ENCODE measurements at regions not wholly inside any gene's neighbourhood (a gene's known extent, or its start where the extent isn't known, plus 50 kb on each side); places are given as distances from the start of the nearest gene placed in this dataset.

DNA sequence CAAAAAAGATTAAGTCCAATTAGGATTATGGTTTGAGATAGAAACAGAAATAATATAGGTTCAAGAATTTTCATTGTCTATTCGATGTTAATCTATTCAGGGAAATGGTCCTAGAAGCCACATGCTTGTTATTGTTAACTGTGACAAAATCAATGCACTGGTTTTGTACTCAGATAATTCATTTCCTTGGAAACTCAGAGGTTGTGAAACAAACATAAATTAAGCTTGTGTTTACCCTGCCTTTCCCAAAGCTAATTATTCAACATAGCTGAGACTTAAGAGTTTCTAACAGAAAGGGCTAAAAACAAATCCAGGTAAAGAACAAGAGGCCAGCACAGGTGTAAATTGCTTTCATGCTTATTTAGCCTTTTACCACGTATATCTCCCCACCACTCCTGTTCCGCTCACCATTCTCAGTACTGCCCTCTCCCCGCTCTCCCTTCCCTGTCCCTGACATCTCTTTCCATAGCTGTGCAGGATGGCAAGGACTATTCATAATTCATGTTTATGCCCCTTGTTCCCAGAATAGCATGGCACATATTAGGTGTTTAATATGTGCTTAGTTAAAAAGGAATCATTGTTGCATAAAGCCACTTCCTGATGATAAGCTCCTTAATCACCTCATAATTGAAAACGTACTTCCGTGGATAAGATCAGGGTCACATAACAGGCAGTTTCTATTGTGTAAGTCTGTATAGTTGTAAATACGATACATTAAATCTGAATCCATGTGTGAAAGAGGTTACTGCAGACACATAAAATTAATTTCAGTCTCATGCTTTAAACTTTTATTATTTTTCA is 131.8 kb upstream of the USP15 start:
- no peak overlapping the region for H3K4me3 ChIP-seq (replicated peaks; ENCODE audit: insufficient read depth, low read length)
- no peak for DNase-seq (ENCODE audit: low read depth in 1 of 2, low spot score in 1 of 2)
- TF ChIP-seq GABPA (IDR thresholded peaks at IDR 0.05; ENCODE audit: low read depth) = no peak
- TF ChIP-seq, protein P1, sequence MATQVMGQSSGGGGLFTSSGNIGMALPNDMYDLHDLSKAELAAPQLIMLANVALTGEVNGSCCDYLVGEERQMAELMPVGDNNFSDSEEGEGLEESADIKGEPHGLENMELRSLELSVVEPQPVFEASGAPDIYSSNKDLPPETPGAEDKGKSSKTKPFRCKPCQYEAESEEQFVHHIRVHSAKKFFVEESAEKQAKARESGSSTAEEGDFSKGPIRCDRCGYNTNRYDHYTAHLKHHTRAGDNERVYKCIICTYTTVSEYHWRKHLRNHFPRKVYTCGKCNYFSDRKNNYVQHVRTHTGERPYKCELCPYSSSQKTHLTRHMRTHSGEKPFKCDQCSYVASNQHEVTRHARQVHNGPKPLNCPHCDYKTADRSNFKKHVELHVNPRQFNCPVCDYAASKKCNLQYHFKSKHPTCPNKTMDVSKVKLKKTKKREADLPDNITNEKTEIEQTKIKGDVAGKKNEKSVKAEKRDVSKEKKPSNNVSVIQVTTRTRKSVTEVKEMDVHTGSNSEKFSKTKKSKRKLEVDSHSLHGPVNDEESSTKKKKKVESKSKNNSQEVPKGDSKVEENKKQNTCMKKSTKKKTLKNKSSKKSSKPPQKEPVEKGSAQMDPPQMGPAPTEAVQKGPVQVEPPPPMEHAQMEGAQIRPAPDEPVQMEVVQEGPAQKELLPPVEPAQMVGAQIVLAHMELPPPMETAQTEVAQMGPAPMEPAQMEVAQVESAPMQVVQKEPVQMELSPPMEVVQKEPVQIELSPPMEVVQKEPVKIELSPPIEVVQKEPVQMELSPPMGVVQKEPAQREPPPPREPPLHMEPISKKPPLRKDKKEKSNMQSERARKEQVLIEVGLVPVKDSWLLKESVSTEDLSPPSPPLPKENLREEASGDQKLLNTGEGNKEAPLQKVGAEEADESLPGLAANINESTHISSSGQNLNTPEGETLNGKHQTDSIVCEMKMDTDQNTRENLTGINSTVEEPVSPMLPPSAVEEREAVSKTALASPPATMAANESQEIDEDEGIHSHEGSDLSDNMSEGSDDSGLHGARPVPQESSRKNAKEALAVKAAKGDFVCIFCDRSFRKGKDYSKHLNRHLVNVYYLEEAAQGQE (IDR thresholded peaks at IDR 0.05; ENCODE audit: insufficient replicate concordance, low read depth) = no peak
- no peak for TF ChIP-seq SPI1 (IDR thresholded peaks at IDR 0.05; ENCODE audit: borderline replicate concordance, low read depth)
- TF ChIP-seq, protein P2, sequence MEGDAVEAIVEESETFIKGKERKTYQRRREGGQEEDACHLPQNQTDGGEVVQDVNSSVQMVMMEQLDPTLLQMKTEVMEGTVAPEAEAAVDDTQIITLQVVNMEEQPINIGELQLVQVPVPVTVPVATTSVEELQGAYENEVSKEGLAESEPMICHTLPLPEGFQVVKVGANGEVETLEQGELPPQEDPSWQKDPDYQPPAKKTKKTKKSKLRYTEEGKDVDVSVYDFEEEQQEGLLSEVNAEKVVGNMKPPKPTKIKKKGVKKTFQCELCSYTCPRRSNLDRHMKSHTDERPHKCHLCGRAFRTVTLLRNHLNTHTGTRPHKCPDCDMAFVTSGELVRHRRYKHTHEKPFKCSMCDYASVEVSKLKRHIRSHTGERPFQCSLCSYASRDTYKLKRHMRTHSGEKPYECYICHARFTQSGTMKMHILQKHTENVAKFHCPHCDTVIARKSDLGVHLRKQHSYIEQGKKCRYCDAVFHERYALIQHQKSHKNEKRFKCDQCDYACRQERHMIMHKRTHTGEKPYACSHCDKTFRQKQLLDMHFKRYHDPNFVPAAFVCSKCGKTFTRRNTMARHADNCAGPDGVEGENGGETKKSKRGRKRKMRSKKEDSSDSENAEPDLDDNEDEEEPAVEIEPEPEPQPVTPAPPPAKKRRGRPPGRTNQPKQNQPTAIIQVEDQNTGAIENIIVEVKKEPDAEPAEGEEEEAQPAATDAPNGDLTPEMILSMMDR (IDR thresholded peaks at IDR 0.05; ENCODE audit: insufficient read depth, low read length) = no peak
- TF ChIP-seq POLR2AphosphoS5 (IDR thresholded peaks at IDR 0.05; ENCODE audit: low read depth) = no peak
- no peak overlapping the region for H3K27ac ChIP-seq (replicated peaks)
- peaks cover 10% of the 10 kb centered on the region for H3K27me3 ChIP-seq (ENCODE audit: insufficient read depth, poor library complexity, severe bottlenecking)

DNA sequence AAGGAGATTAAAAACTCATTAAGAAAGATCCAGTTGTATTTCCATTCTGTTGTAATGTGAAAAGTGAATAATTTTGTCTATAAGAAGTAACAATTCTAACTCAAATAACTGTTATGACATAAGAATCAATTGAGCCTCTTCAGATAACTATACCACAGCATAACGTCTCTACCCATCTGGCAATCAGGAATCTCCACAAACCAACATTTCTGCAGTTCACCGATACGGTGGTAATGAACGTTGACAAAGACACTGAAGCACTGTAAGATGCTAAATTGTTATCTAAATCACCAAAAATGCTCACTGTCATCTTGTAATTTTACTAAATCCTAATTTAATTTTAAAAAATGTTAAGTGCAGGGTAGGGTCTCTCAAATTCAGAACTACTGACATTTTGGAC is 130.9 kb upstream of the USP15 start:
- DNase-seq (ENCODE audit: low read depth in 1 of 2, low spot score in 1 of 2) = no peak
- no peak overlapping the region for H3K27ac ChIP-seq (replicated peaks)
- H3K27me3 ChIP-seq (ENCODE audit: insufficient read depth, poor library complexity, severe bottlenecking) = peaks cover 10% of the 10 kb centered on the region

DNA sequence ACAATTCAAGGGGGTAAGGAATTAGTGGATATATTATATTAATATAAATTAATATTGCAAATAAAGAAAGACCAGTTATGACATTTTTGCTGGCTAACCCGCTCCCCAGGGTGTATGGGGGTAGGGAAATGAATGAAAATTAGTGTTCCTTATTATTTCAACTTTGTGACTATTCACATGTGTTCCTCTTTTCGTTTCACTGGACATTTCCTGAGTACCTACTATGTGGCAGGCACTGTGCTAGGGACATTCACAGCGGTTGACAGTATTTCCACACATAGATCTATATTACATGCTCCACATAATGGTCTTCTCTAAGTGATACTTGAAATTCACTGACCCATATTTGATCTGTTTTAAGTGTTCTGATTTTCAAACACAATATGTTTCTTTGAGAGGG is 129.8 kb upstream of the USP15 start:
- no peak for DNase-seq (ENCODE audit: low read depth in 1 of 2, low spot score in 1 of 2)
- TF ChIP-seq, protein P1 (IDR thresholded peaks at IDR 0.05; ENCODE audit: insufficient replicate concordance, low read depth) = no peak
- TF ChIP-seq POLR2AphosphoS5 (IDR thresholded peaks at IDR 0.05; ENCODE audit: low read depth) (no peak), SPI1 (IDR thresholded peaks at IDR 0.05; ENCODE audit: borderline replicate concordance, low read depth) (no peak; the same call in 1 of the 2 replicates), GABPA (IDR thresholded peaks at IDR 0.05; ENCODE audit: low read depth) (no peak)
- TF ChIP-seq, protein P2 (IDR thresholded peaks at IDR 0.05; ENCODE audit: insufficient read depth, low read length) = no peak
- Histone ChIP-seq H3K27ac (replicated peaks) (no peak overlapping the region), H3K27me3 (ENCODE audit: insufficient read depth, poor library complexity, severe bottlenecking) (peaks cover 6% of the 10 kb centered on the region), H3K4me3 (replicated peaks; ENCODE audit: insufficient read depth, low read length) (no peak overlapping the region)

More for the DNA sequence above, 130.9 kb upstream of the USP15 start:
- no peak overlapping the region for H3K4me3 ChIP-seq (replicated peaks; ENCODE audit: insufficient read depth, low read length)
- TF ChIP-seq, protein P2 (IDR thresholded peaks at IDR 0.05; ENCODE audit: insufficient read depth, low read length) = no peak
- no peak for TF ChIP-seq POLR2AphosphoS5 (IDR thresholded peaks at IDR 0.05; ENCODE audit: low read depth)
- no peak for TF ChIP-seq GABPA (IDR thresholded peaks at IDR 0.05; ENCODE audit: low read depth)
